Liver (tissue), 8 donors: ENCODE measurements at regions not wholly inside any gene's neighbourhood (a gene's known extent, or its start where the extent isn't known, plus 50 kb on each side); places are given as distances from the start of the nearest gene placed in this dataset.

Source experiments
- DNase-seq: peaks from one replicate; pipeline ENCODE4 v3.0.0-alpha.2; 2017; ENCODE audit warnings: low spot score
- H3K27ac ChIP-seq, 2 donors: one replicate each; pipeline ENCODE4 v1.7.0; 2013; ENCODE audit warnings: inconsistent platforms in 2 of 2, low read length in 2 of 2, control low read depth in 1 of 2, low read depth in 1 of 2, mild to moderate bottlenecking in 1 of 2
- H3K27me3 ChIP-seq, 4 donors: one replicate each; pipeline versions ENCODE4 v1.6.1 to v1.7.0; 2013; ENCODE audit warnings: low read length in 3 of 4, inconsistent platforms in 1 of 4, mild to moderate bottlenecking in 1 of 4, moderate library complexity in 1 of 4; ENCODE audit not compliant: control insufficient read depth in 4 of 4, insufficient read depth in 4 of 4
- H3K36me3 ChIP-seq, 4 donors: one replicate each; pipeline versions ENCODE4 v1.6.1 to v1.7.0; 2013; ENCODE audit warnings: low read length in 3 of 4, mild to moderate bottlenecking in 3 of 4, low read depth in 1 of 4, moderate library complexity in 1 of 4; ENCODE audit not compliant: control insufficient read depth in 4 of 4, insufficient read depth in 3 of 4
- H3K4me1 ChIP-seq, 4 donors: one replicate each; pipeline versions ENCODE4 v1.6.1 to v1.7.0; 2013; ENCODE audit warnings: low read length in 3 of 4, mild to moderate bottlenecking in 3 of 4, moderate library complexity in 1 of 4; ENCODE audit not compliant: control insufficient read depth in 4 of 4, insufficient read depth in 4 of 4
- H3K4me3 ChIP-seq, 3 donors: one replicate each; pipeline versions ENCODE4 v1.6.1 to v1.7.0; 2013; ENCODE audit warnings: low read length in 3 of 3, control low read depth in 1 of 3, low read depth in 1 of 3, mild to moderate bottlenecking in 1 of 3
- H3K9ac ChIP-seq, 2 donors: one replicate each; pipeline ENCODE4 v1.7.0; 2013; ENCODE audit warnings: low read length in 2 of 2, mild to moderate bottlenecking in 2 of 2, moderate library complexity in 2 of 2, control low read depth in 1 of 2, low read depth in 1 of 2
- H3K9me3 ChIP-seq, 4 donors: one replicate each; pipeline versions ENCODE4 v1.6.1 to v1.7.0; 2013; ENCODE audit warnings: low read length in 3 of 4; ENCODE audit not compliant: control insufficient read depth in 4 of 4
- EGR1 ChIP-seq, 2 donors: IDR thresholded peaks; 2 replicates each; pipeline ENCODE4 v1.6.1; 2016 to 2018; ENCODE audit warnings: antibody characterized with exemption in 2 of 2, low read depth in 2 of 2
- FOXA1 ChIP-seq: IDR thresholded peaks from 2 replicates; pipeline ENCODE4 v1.6.1; 2016; ENCODE audit warnings: antibody characterized with exemption
- FOXA2 ChIP-seq: IDR thresholded peaks from 2 replicates; pipeline ENCODE4 v1.6.1; 2016; ENCODE audit warnings: antibody characterized with exemption
- GABPA ChIP-seq, 2 donors: IDR thresholded peaks in 1 of 2; conservative IDR thresholded peaks in 1 of 2; 2 replicates each; pipeline ENCODE4 v1.6.1; 2016; ENCODE audit warnings: antibody characterized with exemption in 2 of 2, mild to moderate bottlenecking in 1 of 2, moderate library complexity in 1 of 2
- HNF4A ChIP-seq, 2 donors: conservative IDR thresholded peaks; 2 replicates each; pipeline ENCODE4 v1.6.1; 2016; ENCODE audit warnings: antibody characterized with exemption in 2 of 2, mild to moderate bottlenecking in 2 of 2
- HNF4G ChIP-seq: IDR thresholded peaks from 2 replicates; pipeline ENCODE4 v1.6.1; 2016; ENCODE audit warnings: antibody characterized with exemption
- JUND ChIP-seq, 2 donors: IDR thresholded peaks; 2 replicates each; pipeline ENCODE4 v1.6.1; 2016; ENCODE audit warnings: antibody characterized with exemption in 2 of 2
- MAX ChIP-seq: IDR thresholded peaks from 2 replicates; pipeline ENCODE4 v1.6.1; 2016; ENCODE audit warnings: antibody characterized with exemption
- NR2F2 ChIP-seq: IDR thresholded peaks from 2 replicates; pipeline ENCODE4 v1.6.1; 2016; ENCODE audit warnings: antibody characterized with exemption
- RAD21 ChIP-seq, 2 donors: IDR thresholded peaks; 2 replicates each; pipeline ENCODE4 v1.6.1; 2016; ENCODE audit warnings: antibody characterized with exemption in 2 of 2, mild to moderate bottlenecking in 2 of 2
- REST ChIP-seq: IDR thresholded peaks from 2 replicates; pipeline ENCODE4 v1.6.1; 2016; ENCODE audit warnings: antibody characterized with exemption, mild to moderate bottlenecking
- RXRA ChIP-seq, 2 donors: IDR thresholded peaks; 2 replicates each; pipeline ENCODE4 v1.6.1; 2017 to 2018; ENCODE audit warnings: antibody characterized with exemption in 2 of 2, mild to moderate bottlenecking in 1 of 2
- SP1 ChIP-seq: IDR thresholded peaks from 2 replicates; pipeline ENCODE4 v1.6.1; 2018; ENCODE audit warnings: antibody characterized with exemption, mild to moderate bottlenecking
- TAF1 ChIP-seq: conservative IDR thresholded peaks from 2 replicates; pipeline ENCODE4 v1.6.1; 2016; ENCODE audit warnings: antibody characterized with exemption, mild to moderate bottlenecking
- YY1 ChIP-seq: IDR thresholded peaks from 2 replicates; pipeline ENCODE4 v1.6.1; 2016; ENCODE audit warnings: antibody characterized with exemption, mild to moderate bottlenecking
- ZBTB33 ChIP-seq: IDR thresholded peaks from 2 replicates; pipeline ENCODE4 v1.6.1; 2016; ENCODE audit warnings: antibody characterized with exemption
- WGBS: extraction: QIAGEN DNeasy Blood & Tissue Kit; methylation state at CpG from one replicate; pipeline ENCODE4 v1.1.7; 2013; 5-methylcytosine and 5-hydroxymethylcytosine counted together
- TF ChIP-seq, protein P1 (sequence below): fragments of 150-350 bp; IDR thresholded peaks from 2 replicates; pipeline ENCODE4 v1.5.1; 2017; ENCODE audit warnings: improper control_type of control experiment, low read depth, low read length; ENCODE audit not compliant: missing input control
- donor health status: healthy.
- donor health status: healthy.
- donor health status: healthy.
- donor health status: healthy.
- donor health status: healthy.

DNA sequence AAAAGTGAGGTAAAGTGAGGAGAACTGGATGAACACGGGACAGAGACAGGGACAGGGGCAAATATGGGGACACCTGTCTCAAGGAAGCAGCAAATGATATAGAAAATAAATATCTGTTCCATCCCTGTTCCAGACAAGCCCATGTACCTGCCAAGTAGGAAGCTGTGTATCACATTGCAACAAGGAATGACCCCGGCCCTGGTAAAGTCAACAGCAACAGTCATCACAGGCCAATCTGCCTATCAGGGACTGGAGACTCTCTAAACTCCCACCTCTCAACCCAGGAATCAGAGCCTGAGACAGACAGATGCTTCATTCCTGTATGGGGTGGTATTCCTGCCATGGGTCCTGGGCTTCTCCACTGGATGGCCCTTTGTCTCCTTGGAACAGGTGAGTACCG, 156.6 kb upstream of the PRSS1 start:
- Histone ChIP-seq H3K36me3 (no peaks in the 10 kb centered on the region), H3K27me3 (peaks cover 0 to 4% (median 0%) of the 10 kb centered on the region in 4 donors), H3K9ac (no peak overlapping the region), H3K27ac (no peak overlapping the region), H3K4me1 (peaks cover 0 to 4% (median 0%) of the 10 kb centered on the region in 4 donors), H3K4me3 (no peak overlapping the region), H3K9me3 (no peaks in the 10 kb centered on the region)
- no peak for DNase-seq
- no peak for TF ChIP-seq FOXA2
- no peak for TF ChIP-seq NR2F2
- TF ChIP-seq MAX, result no peak
- TF ChIP-seq SP1, result no peak
- TF ChIP-seq ZBTB33, result no peak
- no peak for TF ChIP-seq JUND (IDR thresholded peaks at IDR 0.05)
- no peak for TF ChIP-seq HNF4G
- TF ChIP-seq FOXA1, result no peak
- TF ChIP-seq GABPA (IDR thresholded peaks at IDR 0.05 in 1 of 2, conservative IDR thresholded peaks at IDR 0.05 in 1 of 2), result no peak
- no peak for TF ChIP-seq TAF1
- no peak for TF ChIP-seq RXRA (IDR thresholded peaks at IDR 0.05)
- TF ChIP-seq RAD21 (IDR thresholded peaks at IDR 0.05), result no peak
- no peak for TF ChIP-seq HNF4A (conservative IDR thresholded peaks at IDR 0.05)
- TF ChIP-seq REST, result no peak
- TF ChIP-seq EGR1 (IDR thresholded peaks at IDR 0.05; ENCODE audit: low read depth in 2 of 2), result no peak
- WGBS, result 77% methylated on average over 3 of the region's 3 CpGs

- peaks cover 0 to 4% (median 0%) of the 10 kb centered on the region in 4 donors for H3K27me3 ChIP-seq
- no peak for DNase-seq
- no peak overlapping the region for H3K9ac ChIP-seq
- H3K9me3 ChIP-seq, result no peaks in the 10 kb centered on the region
- H3K4me3 ChIP-seq, result no peak overlapping the region
- H3K36me3 ChIP-seq, result no peaks in the 10 kb centered on the region
- peaks cover 0 to 4% (median 0%) of the 10 kb centered on the region in 4 donors for H3K4me1 ChIP-seq
- 90% methylated on average over 2 of the region's 2 CpGs for WGBS
- H3K27ac ChIP-seq, result no peak overlapping the region
- no peak for TF ChIP-seq REST
- TF ChIP-seq RXRA (IDR thresholded peaks at IDR 0.05), result no peak
- no peak for TF ChIP-seq GABPA (IDR thresholded peaks at IDR 0.05 in 1 of 2, conservative IDR thresholded peaks at IDR 0.05 in 1 of 2)
- TF ChIP-seq FOXA1, result no peak
- TF ChIP-seq, protein P1, sequence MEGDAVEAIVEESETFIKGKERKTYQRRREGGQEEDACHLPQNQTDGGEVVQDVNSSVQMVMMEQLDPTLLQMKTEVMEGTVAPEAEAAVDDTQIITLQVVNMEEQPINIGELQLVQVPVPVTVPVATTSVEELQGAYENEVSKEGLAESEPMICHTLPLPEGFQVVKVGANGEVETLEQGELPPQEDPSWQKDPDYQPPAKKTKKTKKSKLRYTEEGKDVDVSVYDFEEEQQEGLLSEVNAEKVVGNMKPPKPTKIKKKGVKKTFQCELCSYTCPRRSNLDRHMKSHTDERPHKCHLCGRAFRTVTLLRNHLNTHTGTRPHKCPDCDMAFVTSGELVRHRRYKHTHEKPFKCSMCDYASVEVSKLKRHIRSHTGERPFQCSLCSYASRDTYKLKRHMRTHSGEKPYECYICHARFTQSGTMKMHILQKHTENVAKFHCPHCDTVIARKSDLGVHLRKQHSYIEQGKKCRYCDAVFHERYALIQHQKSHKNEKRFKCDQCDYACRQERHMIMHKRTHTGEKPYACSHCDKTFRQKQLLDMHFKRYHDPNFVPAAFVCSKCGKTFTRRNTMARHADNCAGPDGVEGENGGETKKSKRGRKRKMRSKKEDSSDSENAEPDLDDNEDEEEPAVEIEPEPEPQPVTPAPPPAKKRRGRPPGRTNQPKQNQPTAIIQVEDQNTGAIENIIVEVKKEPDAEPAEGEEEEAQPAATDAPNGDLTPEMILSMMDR, result no peak
- TF ChIP-seq ZBTB33, result no peak
- no peak for TF ChIP-seq SP1
- no peak for TF ChIP-seq EGR1 (IDR thresholded peaks at IDR 0.05; ENCODE audit: low read depth in 2 of 2)
- TF ChIP-seq HNF4G, result no peak
- no peak for TF ChIP-seq TAF1
- no peak for TF ChIP-seq NR2F2
- no peak for TF ChIP-seq HNF4A (conservative IDR thresholded peaks at IDR 0.05)
- no peak for TF ChIP-seq MAX
- TF ChIP-seq FOXA2, result no peak
- TF ChIP-seq YY1, result no peak
- no peak for TF ChIP-seq RAD21 (IDR thresholded peaks at IDR 0.05)
These were observed 157.0 kb upstream of the PRSS1 start for GRCh38 chr7:142592231-142592630.
